ENCODE measurements at regions not wholly inside any gene's neighbourhood (a gene's known extent, or its start where the extent isn't known, plus 50 kb on each side); places are given as distances from the start of the nearest gene placed in this dataset.

DNA sequence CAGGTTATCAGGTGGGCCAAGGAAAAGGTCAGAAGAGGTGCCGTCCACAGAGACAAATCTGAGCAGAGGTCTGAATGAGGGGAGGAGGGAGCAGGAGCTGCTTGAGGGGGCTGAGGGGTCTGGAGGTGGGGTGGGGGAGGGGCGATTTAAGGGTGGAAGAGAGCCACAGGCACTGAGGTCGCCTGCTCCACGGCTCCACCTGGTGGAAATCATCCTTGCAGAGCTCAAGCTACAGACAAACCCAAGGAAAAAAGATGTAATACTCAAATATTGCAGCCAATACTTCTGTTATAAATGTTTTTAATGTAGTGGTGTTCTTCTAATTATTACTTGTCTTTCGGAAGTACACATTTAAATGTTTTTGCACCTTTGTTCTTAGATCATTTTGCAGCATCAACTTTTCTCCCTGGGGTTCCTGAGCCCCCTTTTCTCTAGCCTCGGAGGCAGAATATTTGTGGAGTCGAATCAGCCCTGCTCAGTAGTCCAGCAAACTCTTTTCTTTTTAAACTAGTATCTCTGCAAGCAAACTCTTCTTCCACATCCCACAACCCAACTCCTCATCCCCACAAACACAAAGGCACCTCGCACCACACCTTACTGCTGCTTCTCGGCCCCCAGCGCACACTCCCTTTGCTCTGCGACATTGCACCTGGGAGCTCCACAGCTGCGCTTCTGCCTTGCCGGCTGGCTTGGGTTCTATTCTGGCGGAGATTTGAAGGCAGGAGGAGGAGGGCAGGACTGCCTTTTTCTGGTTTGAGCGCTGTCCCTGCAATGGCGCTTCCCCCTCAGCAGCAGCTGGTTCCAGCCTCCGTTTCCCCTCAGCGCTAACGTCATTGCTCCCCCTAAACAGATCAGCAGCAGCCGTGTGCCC lies 51.0 kb upstream of the TFAP2A start:
- DNase-seq = peak; percentile 2
